K562 (cell line): ENCODE measurements at regions not wholly inside any gene's neighbourhood (a gene's known extent, or its start where the extent isn't known, plus 50 kb on each side); places are given as distances from the start of the nearest gene placed in this dataset.

Experiments
- ATAC-seq: fragments of 200-7000 bp; cut with Tn5 transposase; 3 replicates; pipeline ENCODE4 v1.9.1; 2020; ENCODE audit warnings: moderate library complexity
- BruUV-seq: library from RNA; stranded (reverse); fragments of 400-500 nt; replicated peaks from 2 replicates; lab custom pipeline; 2021; lab: Mats Ljungman, UMichigan
- CTCF ChIA-PET: fragments of 300-600 bp; formaldehyde crosslinking; extraction: SDS; loops from one replicate; lab custom pipeline; 2021; ENCODE audit warnings: low intra/inter-chr PET ratio; lab: Yijun Ruan, JAX
- POLR2A ChIA-PET: fragments of 300-600, 350-650 bp; sonication (Branson Sonifier 250); formaldehyde crosslinking; extraction: SDS; loops from one replicate; lab custom pipeline; 2021; ENCODE audit warnings: antibody characterized with exemption, inconsistent platforms; lab: Yijun Ruan, JAX
- DNase-seq, 4 experiments: peaks; one replicate each; pipeline versions ENCODE4 v3.0.0 to v3.0.0-alpha.2; 2011 to 2018; ENCODE audit warnings: low spot score in 3 of 4, mixed read lengths in 3 of 4; ENCODE audit errors: extremely low read depth in 1 of 4
- FAIRE-seq: peaks from 2 replicates; lab custom pipeline; 2011; peaks lifted over from hg19 to GRCh38; lab: Jason Lieb, UNC
- H2AFZ ChIP-seq: 2 replicates; pipeline ENCODE4 v1.6.0; 2011; ENCODE audit warnings: low read depth, low read length, control low read depth, inconsistent platforms
- H3K27ac ChIP-seq: fragments of 200-600 bp; 3 replicates; pipeline ENCODE4 v1.8.0; 2011; ENCODE audit warnings: low read depth, mild to moderate bottlenecking, control low read depth, inconsistent platforms, low read length, moderate library complexity, mixed read lengths; ENCODE audit errors: extremely low read depth
- H3K27me3 ChIP-seq, 2 experiments: fragments of 300-600 bp in 1 of 2; 2 replicates in 1 of 2; 3 replicates in 1 of 2; pipeline versions ENCODE4 v1.6.0 to v1.8.0; 2011; ENCODE audit warnings: inconsistent platforms in 2 of 2, low read length in 2 of 2, mild to moderate bottlenecking in 1 of 2, mixed read lengths in 1 of 2, moderate library complexity in 1 of 2; ENCODE audit not compliant: control insufficient read depth in 2 of 2, insufficient read depth in 2 of 2
- H3K36me3 ChIP-seq: fragments of 300-600 bp; 3 replicates; pipeline ENCODE4 v1.8.0; 2011; ENCODE audit warnings: mild to moderate bottlenecking, low read length, inconsistent platforms; ENCODE audit not compliant: control insufficient read depth, insufficient read depth
- H3K4me1 ChIP-seq, 2 experiments: fragments of 200-600 bp in 1 of 2; replicated peaks in 1 of 2; 2 replicates in 1 of 2; 3 replicates in 1 of 2; pipeline versions ENCODE4 v1.5.1 to v1.8.0; 2011; ENCODE audit warnings: inconsistent platforms in 2 of 2, low read length in 2 of 2, mild to moderate bottlenecking in 1 of 2, mixed read lengths in 1 of 2, moderate library complexity in 1 of 2; ENCODE audit not compliant: control insufficient read depth in 2 of 2, insufficient read depth in 2 of 2
- H3K4me2 ChIP-seq: 2 replicates; pipeline ENCODE4 v1.6.1; 2011; ENCODE audit warnings: low read length, control low read depth, inconsistent platforms, mixed read lengths; ENCODE audit not compliant: insufficient read depth
- H3K4me3 ChIP-seq: fragments of 200-600 bp; sonication (generic), shearing (Covaris generic); 2 replicates; pipeline ENCODE4 v1.5.1; 2016; ENCODE audit warnings: control low read depth, inconsistent platforms
- H3K79me2 ChIP-seq: fragments of 200-600 bp; 3 replicates; pipeline ENCODE4 v1.8.0; 2011; ENCODE audit warnings: low read length, inconsistent platforms; ENCODE audit not compliant: control insufficient read depth, insufficient read depth
- H3K9ac ChIP-seq, 2 experiments: 2 replicates each; pipeline versions ENCODE4 v1.6.0 to v1.6.1; 2011; ENCODE audit warnings: low read depth in 2 of 2, low read length in 2 of 2, control low read depth in 1 of 2, inconsistent platforms in 1 of 2, mild to moderate bottlenecking in 1 of 2, mixed read lengths in 1 of 2; ENCODE audit not compliant: insufficient read depth in 1 of 2
- H3K9me1 ChIP-seq: one replicate; pipeline ENCODE4 v1.6.0; 2011; ENCODE audit warnings: inconsistent platforms, mild to moderate bottlenecking, low read length, moderate library complexity; ENCODE audit not compliant: control insufficient read depth, insufficient read depth
- H3K9me3 ChIP-seq: replicated peaks from 2 replicates; pipeline ENCODE4 v1.5.1; 2011; ENCODE audit warnings: low read depth, low read length, inconsistent platforms; ENCODE audit not compliant: control insufficient read depth, insufficient read depth
- H4K20me1 ChIP-seq: replicated peaks from 2 replicates; pipeline ENCODE4 v1.6.1; 2011; ENCODE audit warnings: low read length, inconsistent platforms, mixed read lengths; ENCODE audit not compliant: control insufficient read depth, insufficient read depth
- ASH1L ChIP-seq: fragments of 450-650 bp; IDR thresholded peaks from 2 replicates; pipeline ENCODE4 v1.6.1; 2018; ENCODE audit warnings: borderline replicate concordance, mild to moderate bottlenecking, low read depth; ENCODE audit not compliant: partially characterized antibody
- CBX3 ChIP-seq, 2 experiments: IDR thresholded peaks; 1 replicate in 1 of 2; 2 replicates in 1 of 2; pipeline ENCODE4 v1.6.1; 2012; ENCODE audit warnings: inconsistent platforms in 2 of 2, low read length in 2 of 2, borderline replicate concordance in 1 of 2, control low read depth in 1 of 2
- CREM ChIP-seq: IDR thresholded peaks from 2 replicates; pipeline ENCODE4 v1.6.1; 2014; ENCODE audit warnings: antibody characterized with exemption, low read depth
- HNRNPH1 ChIP-seq: fragments of 200-400 bp; formaldehyde crosslinking; optimal IDR thresholded peaks from 2 replicates; pipeline ENCODE3; 2017; ENCODE audit warnings: low read depth, mild to moderate bottlenecking, low read length, moderate library complexity
- HNRNPK ChIP-seq: fragments of 200-400 bp; formaldehyde crosslinking; IDR thresholded peaks from one replicate; pipeline ENCODE4 v1.6.1; 2018; ENCODE audit warnings: mild to moderate bottlenecking, low read depth, low read length; ENCODE audit not compliant: poor library complexity, severe bottlenecking
- L3MBTL2 ChIP-seq: fragments of 450-650 bp; IDR thresholded peaks from 2 replicates; pipeline ENCODE4 v1.6.1; 2016; ENCODE audit warnings: mild to moderate bottlenecking, moderate library complexity
- MTA3 ChIP-seq: fragments of 450-650 bp; formaldehyde crosslinking; IDR thresholded peaks from 2 replicates; pipeline ENCODE4 v1.6.1; 2017; ENCODE audit warnings: mild to moderate bottlenecking, borderline replicate concordance
- PHF8 ChIP-seq: fragments of 200-600 bp; sonication (generic); IDR thresholded peaks from 2 replicates; pipeline ENCODE4 v1.6.1; 2012; ENCODE audit warnings: mixed run types, mild to moderate bottlenecking, inconsistent platforms, low read length, moderate library complexity, borderline replicate concordance
- SPI1 ChIP-seq: IDR thresholded peaks from 2 replicates; pipeline ENCODE4 v1.6.1; 2011; ENCODE audit warnings: low read depth, low read length, control low read depth, borderline replicate concordance
- SRSF9 ChIP-seq: fragments of 200-400 bp; formaldehyde crosslinking; IDR thresholded peaks from 2 replicates; pipeline ENCODE4 v1.6.1; 2017; ENCODE audit warnings: low read depth, low read length, borderline replicate concordance
- ZFPM2 ChIP-seq: fragments of 250-450 bp; sonication (Bioruptor Pico); IDR thresholded peaks from 2 replicates; pipeline ENCODE4 v1.5.1; 2022; ENCODE audit warnings: mild to moderate bottlenecking
- ZNF212 ChIP-seq: fragments of 450-650 bp; formaldehyde crosslinking; IDR thresholded peaks from 2 replicates; pipeline ENCODE4 v1.4.0; 2020; ENCODE audit warnings: mild to moderate bottlenecking
- WGBS: fragments of 100-300 bp; shearing (Covaris generic); methylation state at CpG from one replicate; pipeline ENCODE4 v1.1.6; 2016; ENCODE audit warnings: low coverage, mixed read lengths; ENCODE audit not compliant: insufficient coverage; ENCODE audit errors: missing lambda C conversion rate; 5-methylcytosine and 5-hydroxymethylcytosine counted together
- in situ Hi-C: fragments of 300-500 bp; cut with MboI; formaldehyde crosslinking; loops from 4 replicates; pipeline ENCODE4 v1.15.0; 2018; ENCODE audit warnings: inconsistent platforms, mixed read lengths
- intact Hi-C: fragments of 100-400 bp; cut with micrococcal nuclease; formaldehyde crosslinking; loops from 2 replicates; pipeline ENCODE4 v1.14.2; 2022
- TF ChIP-seq, protein P1 (sequence below): fragments of 150-350 bp; conservative IDR thresholded peaks from 2 replicates; pipeline ENCODE4 v1.6.1; 2014; ENCODE audit warnings: low read length
- TF ChIP-seq, protein P2 (sequence below): sonication (generic); formaldehyde crosslinking; IDR thresholded peaks from 2 replicates; pipeline ENCODE4 v1.8.0; 2022; ENCODE audit warnings: mild to moderate bottlenecking, missing genetic modification reagents
- TF ChIP-seq, protein P3 (sequence below): fragments of 450-650 bp; IDR thresholded peaks from 2 replicates; pipeline ENCODE4 v1.6.1; 2017; ENCODE audit warnings: mild to moderate bottlenecking, moderate library complexity

DNA sequence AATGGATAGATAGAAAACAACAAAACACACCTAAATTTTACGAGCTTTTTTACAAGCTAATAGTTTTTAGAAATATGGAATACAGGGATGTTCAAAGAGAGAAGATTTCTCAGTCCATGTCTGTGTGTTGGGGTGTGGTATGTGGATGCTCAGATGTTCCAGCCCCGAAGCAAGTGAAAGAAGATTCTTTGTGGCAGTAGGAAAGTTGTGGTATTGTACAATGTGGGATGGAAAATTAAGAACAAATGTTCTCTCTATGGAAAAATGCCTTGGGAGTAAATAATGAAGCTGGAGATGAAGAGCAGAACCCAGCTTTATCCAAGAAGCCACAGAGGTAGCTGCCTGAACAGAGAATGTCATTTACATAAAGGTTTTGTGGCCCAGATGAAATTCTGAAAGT lies 150.3 kb upstream of the PRKD1 start:
- intact Hi-C loops = no loop called here
- no peak overlapping the region for H3K27ac ChIP-seq
- ATAC-seq (no peak), DNase-seq (no peak)
- POLR2A ChIA-PET = interaction anchor here (0.6 kb wide), 1 partner anchor 1303 kb away, joined by 3 read pairs; no protein-coding TSS in a partner anchor
- no peaks in the 10 kb centered on the region for H3K9me1 ChIP-seq
- no peak overlapping the region for H3K4me2 ChIP-seq
- no TSS peak for BruUV-seq
- TF ChIP-seq L3MBTL2 = no peak
- no peak for TF ChIP-seq SPI1
- TF ChIP-seq HNRNPH1 = no peak
- no peak for TF ChIP-seq CBX3 (IDR thresholded peaks at IDR 0.05; ENCODE audit: borderline replicate concordance in 1 of 2, low read length in 2 of 2)
- TF ChIP-seq, protein P1, sequence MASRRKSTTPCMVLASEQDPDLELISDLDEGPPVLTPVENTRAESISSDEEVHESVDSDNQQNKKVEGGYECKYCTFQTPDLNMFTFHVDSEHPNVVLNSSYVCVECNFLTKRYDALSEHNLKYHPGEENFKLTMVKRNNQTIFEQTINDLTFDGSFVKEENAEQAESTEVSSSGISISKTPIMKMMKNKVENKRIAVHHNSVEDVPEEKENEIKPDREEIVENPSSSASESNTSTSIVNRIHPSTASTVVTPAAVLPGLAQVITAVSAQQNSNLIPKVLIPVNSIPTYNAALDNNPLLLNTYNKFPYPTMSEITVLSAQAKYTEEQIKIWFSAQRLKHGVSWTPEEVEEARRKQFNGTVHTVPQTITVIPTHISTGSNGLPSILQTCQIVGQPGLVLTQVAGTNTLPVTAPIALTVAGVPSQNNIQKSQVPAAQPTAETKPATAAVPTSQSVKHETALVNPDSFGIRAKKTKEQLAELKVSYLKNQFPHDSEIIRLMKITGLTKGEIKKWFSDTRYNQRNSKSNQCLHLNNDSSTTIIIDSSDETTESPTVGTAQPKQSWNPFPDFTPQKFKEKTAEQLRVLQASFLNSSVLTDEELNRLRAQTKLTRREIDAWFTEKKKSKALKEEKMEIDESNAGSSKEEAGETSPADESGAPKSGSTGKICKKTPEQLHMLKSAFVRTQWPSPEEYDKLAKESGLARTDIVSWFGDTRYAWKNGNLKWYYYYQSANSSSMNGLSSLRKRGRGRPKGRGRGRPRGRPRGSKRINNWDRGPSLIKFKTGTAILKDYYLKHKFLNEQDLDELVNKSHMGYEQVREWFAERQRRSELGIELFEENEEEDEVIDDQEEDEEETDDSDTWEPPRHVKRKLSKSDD = no peak
- TF ChIP-seq ASH1L = no peak
- TF ChIP-seq ZNF212 (CRISPR knock-in tag) = no peak
- TF ChIP-seq MTA3 = no peak
- no peak for TF ChIP-seq CREM
- no peak for TF ChIP-seq PHF8
- TF ChIP-seq, protein P2, sequence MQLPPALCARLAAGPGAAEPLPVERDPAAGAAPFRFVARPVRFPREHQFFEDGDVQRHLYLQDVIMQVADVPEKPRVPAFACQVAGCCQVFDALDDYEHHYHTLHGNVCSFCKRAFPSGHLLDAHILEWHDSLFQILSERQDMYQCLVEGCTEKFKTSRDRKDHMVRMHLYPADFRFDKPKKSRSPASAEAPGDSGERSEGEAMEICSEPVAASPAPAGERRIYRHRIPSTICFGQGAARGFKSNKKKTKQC = no peak
- TF ChIP-seq SRSF9 = no peak
- TF ChIP-seq HNRNPK = no peak
- no peak for TF ChIP-seq ZFPM2 (CRISPR knock-in tag)
- TF ChIP-seq, protein P3, sequence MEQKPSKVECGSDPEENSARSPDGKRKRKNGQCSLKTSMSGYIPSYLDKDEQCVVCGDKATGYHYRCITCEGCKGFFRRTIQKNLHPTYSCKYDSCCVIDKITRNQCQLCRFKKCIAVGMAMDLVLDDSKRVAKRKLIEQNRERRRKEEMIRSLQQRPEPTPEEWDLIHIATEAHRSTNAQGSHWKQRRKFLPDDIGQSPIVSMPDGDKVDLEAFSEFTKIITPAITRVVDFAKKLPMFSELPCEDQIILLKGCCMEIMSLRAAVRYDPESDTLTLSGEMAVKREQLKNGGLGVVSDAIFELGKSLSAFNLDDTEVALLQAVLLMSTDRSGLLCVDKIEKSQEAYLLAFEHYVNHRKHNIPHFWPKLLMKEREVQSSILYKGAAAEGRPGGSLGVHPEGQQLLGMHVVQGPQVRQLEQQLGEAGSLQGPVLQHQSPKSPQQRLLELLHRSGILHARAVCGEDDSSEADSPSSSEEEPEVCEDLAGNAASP = no peak
- TF ChIP-seq, all 486 proteins: peak for 0
- Histone ChIP-seq H3K9me3 (no peaks in the 10 kb centered on the region), H3K4me1 (no peaks in the 10 kb centered on the region), H3K4me3 (no peak overlapping the region), H4K20me1 (no peaks in the 10 kb centered on the region), H3K9ac (no peak overlapping the region), H3K36me3 (no peaks in the 10 kb centered on the region), H3K79me2 (no peaks in the 10 kb centered on the region), H2AFZ (no peak overlapping the region), H3K27me3 (no peaks in the 10 kb centered on the region)
- CTCF ChIA-PET = no interaction called here
- WGBS = 0% methylated on average over 2 of the region's 2 CpGs
- in situ Hi-C loops = no loop called here
- FAIRE-seq = no peak
